ENCODE measurements at regions not wholly inside any gene's neighbourhood (a gene's known extent, or its start where the extent isn't known, plus 50 kb on each side); places are given as distances from the start of the nearest gene placed in this dataset.
"Not testable (repeated sequence)": the region's sequence is repeated elsewhere in the genome, so short reads cannot be mapped to it uniquely, and the experiment has no call there.

DNA sequence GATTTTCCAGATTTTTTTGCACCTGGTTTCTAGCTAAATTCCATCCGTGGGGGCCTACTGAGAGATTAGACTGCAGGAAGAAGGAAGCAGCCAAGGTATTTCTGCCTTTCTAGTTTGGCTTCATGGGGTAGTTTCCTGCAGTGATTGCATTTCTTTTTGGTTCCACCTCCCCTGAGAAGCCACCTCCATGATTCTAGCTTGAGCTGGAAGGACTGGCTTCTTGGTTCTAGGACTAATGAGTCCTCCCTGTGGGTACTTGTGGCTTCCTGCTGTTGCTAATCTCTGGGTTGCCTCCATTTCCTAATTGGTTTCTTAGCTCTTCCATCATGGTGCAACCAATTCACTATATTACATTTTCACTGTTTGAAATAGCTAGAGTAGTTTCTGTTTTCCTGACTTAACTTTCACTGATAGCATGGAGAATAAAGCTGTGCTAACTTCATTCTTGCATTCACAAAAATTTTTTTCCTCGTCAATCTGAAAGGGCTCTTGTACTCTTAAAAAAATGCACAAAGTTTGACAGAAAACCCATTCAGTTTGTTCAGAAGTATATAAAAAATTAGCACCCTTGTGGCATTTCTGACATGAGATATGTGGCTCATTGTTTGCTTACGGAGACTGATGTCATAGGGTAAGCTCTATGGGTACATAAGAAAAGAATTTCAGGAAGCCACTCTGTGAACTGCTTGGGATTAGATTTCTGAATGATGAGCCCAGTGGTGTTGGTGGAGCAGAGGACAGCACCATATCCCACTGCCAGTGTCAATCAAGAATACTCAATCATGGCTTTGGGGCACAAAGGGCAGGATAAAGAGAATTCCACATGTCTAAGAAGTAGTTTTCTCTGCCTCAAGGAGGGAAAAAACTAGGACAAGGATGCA lies 242.8 kb upstream of the RBMS1 start:
- Mint-ChIP-seq H3K4me3 (no peak overlapping the region), H3K4me1 (no peaks in the 10 kb centered on the region), H3K9me3 (no peaks in the 10 kb centered on the region), H3K27me3 (peaks cover 38% of the 10 kb centered on the region), H3K36me3 (ENCODE audit: insufficient read depth) (no peaks in the 10 kb centered on the region), H3K27ac (ENCODE audit: low read depth) (no peak overlapping the region)
- ATAC-seq (replicated peaks; ENCODE audit: extremely low read depth, poor library complexity, severe bottlenecking) (no peak), DNase-seq (ENCODE audit: low spot score in 2 of 2) (no peak)

DNA sequence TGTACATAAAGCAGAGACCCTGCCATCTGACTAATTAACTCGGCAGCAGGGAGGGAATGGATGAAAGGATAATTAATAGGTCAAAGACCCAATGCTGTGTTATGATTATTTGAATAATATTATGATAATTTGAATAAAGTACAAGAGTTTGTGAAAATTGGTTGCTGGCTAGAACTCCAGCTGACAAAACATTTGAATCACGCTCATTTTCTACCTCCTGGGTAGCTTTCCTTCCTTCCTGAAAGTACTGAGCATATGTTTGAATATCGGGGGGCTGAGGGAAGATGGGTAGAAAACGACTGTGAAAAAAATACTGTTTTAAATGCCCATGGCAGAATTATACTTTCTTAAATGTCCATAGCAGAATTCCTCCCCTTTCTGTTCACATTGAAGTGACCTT lies 243.6 kb upstream of the RBMS1 start:
- no peak overlapping the region for H3K4me3 Mint-ChIP-seq
- H3K36me3 Mint-ChIP-seq (ENCODE audit: insufficient read depth), result no peaks in the 10 kb centered on the region
- peaks cover 47% of the 10 kb centered on the region for H3K27me3 Mint-ChIP-seq
- no peaks in the 10 kb centered on the region for H3K4me1 Mint-ChIP-seq
- H3K9me3 Mint-ChIP-seq, result no peaks in the 10 kb centered on the region
- no peak overlapping the region for H3K27ac Mint-ChIP-seq (ENCODE audit: low read depth)
- DNase-seq (ENCODE audit: low spot score in 2 of 2), result no peak
- no peak for ATAC-seq (replicated peaks; ENCODE audit: extremely low read depth, poor library complexity, severe bottlenecking)

GRCh38 chr2:160741271-160741670 lies 247.7 kb upstream of the RBMS1 start:
- H3K4me1 Mint-ChIP-seq, result no peaks in the 10 kb centered on the region
- peaks cover 35% of the 10 kb centered on the region for H3K27me3 Mint-ChIP-seq
- no peak for ATAC-seq (replicated peaks; ENCODE audit: extremely low read depth, poor library complexity, severe bottlenecking)
- H3K9me3 Mint-ChIP-seq, result no peaks in the 10 kb centered on the region
- no peaks in the 10 kb centered on the region for H3K36me3 Mint-ChIP-seq (ENCODE audit: insufficient read depth)
- DNase-seq (ENCODE audit: low spot score in 2 of 2), result no peak
- H3K4me3 Mint-ChIP-seq, result no peak overlapping the region
- H3K27ac Mint-ChIP-seq (ENCODE audit: low read depth), result no peak overlapping the region

DNA sequence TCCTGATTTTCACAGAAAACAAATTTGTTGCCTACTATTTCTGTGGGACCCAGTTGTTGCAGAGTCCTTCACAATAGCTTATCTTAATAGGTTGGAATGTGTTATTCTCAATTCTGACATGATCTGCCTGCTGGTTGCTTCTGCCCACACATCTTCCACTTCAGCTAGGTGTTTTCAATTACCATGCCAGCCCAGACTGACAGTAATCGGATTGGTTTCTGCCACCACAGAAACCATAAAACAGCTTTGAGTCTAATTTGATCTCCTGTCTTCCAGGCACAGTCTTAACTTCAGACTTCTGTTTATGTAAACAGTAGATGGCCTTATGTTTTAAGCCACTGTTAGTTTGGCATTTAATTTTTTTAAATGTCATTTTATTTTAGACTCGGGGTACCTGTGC lies 248.2 kb upstream of the RBMS1 start:
- Mint-ChIP-seq H3K4me1 (no peaks in the 10 kb centered on the region), H3K4me3 (no peak overlapping the region), H3K27me3 (peaks cover 35% of the 10 kb centered on the region), H3K9me3 (no peaks in the 10 kb centered on the region), H3K27ac (ENCODE audit: low read depth) (no peak overlapping the region), H3K36me3 (ENCODE audit: insufficient read depth) (no peaks in the 10 kb centered on the region)
- ATAC-seq (replicated peaks; ENCODE audit: extremely low read depth, poor library complexity, severe bottlenecking) (no peak), DNase-seq (ENCODE audit: low spot score in 2 of 2) (no peak)

DNA sequence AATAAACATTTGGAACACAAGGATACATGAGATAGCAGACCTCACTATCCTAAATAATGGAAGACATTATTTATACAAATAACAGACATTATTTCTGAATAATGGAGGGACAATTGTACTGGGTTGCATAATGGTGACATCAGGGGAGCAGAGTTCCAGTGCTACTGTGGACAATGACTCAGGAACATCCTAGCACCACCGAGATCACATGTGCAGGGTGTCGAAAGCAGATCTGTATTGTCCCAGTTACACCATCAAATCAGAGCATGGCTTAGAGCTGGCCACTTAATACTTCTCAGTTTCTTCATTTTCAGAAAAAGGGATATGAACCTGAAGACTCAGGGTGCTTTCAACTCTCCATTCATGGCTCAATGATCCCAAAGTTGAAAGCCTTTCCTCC lies 249.1 kb upstream of the RBMS1 start:
- Mint-ChIP-seq H3K27me3 (peaks cover 37% of the 10 kb centered on the region), H3K4me3 (no peak overlapping the region), H3K4me1 (no peaks in the 10 kb centered on the region), H3K9me3 (no peaks in the 10 kb centered on the region), H3K27ac (ENCODE audit: low read depth) (no peak overlapping the region), H3K36me3 (ENCODE audit: insufficient read depth) (no peaks in the 10 kb centered on the region)
- DNase-seq (ENCODE audit: low spot score in 2 of 2) (no peak), ATAC-seq (replicated peaks; ENCODE audit: extremely low read depth, poor library complexity, severe bottlenecking) (no peak)

DNA sequence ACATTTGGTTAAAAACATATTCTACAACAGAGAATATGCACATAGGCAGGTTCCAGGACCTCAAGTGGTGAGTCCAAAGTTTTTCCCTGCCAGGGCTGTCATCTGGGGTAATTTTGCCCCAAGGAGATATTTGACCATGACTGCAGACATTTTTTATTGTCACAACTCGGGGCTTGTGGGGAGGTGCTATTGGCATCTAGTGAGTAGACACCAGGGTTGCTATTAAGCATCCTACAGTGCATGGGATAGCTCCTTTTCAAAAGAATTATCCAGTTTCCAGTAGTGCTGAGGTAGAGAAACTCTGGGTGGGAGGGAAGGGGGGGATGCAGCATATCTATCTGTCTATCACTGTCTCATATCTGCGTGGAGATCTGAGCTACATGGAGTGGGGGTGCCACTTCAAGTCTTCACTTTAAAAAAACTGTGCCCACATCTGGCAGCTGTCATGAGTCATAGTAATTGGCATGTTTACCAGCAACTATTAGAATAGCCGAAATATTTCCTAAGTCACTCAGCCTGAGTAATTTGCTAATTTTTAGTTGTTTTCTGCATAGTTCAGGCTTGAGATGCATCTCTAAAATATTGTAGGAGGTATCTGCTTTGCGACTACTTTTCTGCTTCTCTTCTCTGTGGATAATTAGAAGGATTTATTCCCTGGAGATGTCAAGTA lies 254.0 kb upstream of the RBMS1 start:
- H3K9me3 Mint-ChIP-seq, result no peaks in the 10 kb centered on the region
- H3K27ac Mint-ChIP-seq (ENCODE audit: low read depth), result no peak overlapping the region
- H3K36me3 Mint-ChIP-seq (ENCODE audit: insufficient read depth), result no peaks in the 10 kb centered on the region
- H3K4me3 Mint-ChIP-seq, result no peak overlapping the region
- no peaks in the 10 kb centered on the region for H3K4me1 Mint-ChIP-seq
- ATAC-seq (replicated peaks; ENCODE audit: extremely low read depth, poor library complexity, severe bottlenecking) (no peak), DNase-seq (ENCODE audit: low spot score in 2 of 2) (no peak)
- peaks cover 34% of the 10 kb centered on the region for H3K27me3 Mint-ChIP-seq

GRCh38 chr2:160751021-160751420 lies 257.4 kb upstream of the RBMS1 start:
- no peaks in the 10 kb centered on the region for H3K4me1 Mint-ChIP-seq
- ATAC-seq (replicated peaks; ENCODE audit: extremely low read depth, poor library complexity, severe bottlenecking), result no peak
- peaks cover 39% of the 10 kb centered on the region for H3K27me3 Mint-ChIP-seq
- H3K36me3 Mint-ChIP-seq (ENCODE audit: insufficient read depth), result no peaks in the 10 kb centered on the region
- H3K4me3 Mint-ChIP-seq, result no peak overlapping the region
- DNase-seq (ENCODE audit: low spot score in 2 of 2), result no peak
- H3K9me3 Mint-ChIP-seq, result no peaks in the 10 kb centered on the region
- H3K27ac Mint-ChIP-seq (ENCODE audit: low read depth), result no peak overlapping the region

DNA sequence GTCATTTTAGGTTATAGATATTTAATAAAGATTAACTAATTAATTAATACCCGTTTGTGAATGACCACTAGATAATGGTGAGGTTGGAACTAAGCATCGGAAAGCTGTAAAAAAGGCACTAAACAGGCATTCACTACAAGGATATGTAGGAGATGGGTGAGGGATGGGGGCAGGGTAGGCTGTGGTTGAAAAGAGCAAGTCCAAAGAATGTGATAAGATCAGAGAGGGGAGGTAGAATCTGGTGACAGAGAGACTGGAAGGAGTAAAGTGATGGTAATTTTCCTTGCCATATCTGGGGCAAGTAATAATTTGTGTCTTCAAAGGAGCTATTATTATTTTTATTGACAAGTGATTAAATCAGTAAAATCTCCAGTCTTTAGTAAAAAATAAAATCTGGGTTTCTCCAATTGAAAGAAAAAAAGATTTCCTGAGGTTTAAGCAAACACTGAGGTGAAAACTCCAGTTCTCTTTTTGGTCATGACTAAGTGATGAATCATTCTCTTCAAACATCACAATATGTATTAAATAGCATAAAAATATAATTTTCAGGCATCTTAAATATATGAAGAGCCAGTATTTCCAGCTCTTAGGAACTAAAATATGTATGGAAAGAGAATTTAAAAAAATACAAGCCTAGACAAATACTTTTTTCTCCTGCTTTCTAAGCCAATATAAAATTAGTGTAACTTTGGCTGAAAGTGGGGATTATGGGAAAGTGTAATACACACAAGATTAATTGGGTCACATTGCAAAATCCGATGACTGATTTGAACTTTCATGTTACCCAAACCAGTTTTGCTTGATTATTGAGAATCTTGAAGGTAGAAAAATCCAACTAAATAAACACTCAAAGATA lies 259.1 kb upstream of the RBMS1 start:
- Mint-ChIP-seq H3K9me3 (no peaks in the 10 kb centered on the region), H3K36me3 (ENCODE audit: insufficient read depth) (peaks cover 1% of the 10 kb centered on the region), H3K4me1 (no peaks in the 10 kb centered on the region), H3K27me3 (peaks cover 27% of the 10 kb centered on the region), H3K27ac (ENCODE audit: low read depth) (no peak overlapping the region), H3K4me3 (no peak overlapping the region)
- ATAC-seq (replicated peaks; ENCODE audit: extremely low read depth, poor library complexity, severe bottlenecking), result no peak
- DNase-seq (ENCODE audit: low spot score in 2 of 2), result no peak

GRCh38 chr2:160753331-160753654 lies 259.7 kb upstream of the RBMS1 start:
- Mint-ChIP-seq H3K9me3 (no peaks in the 10 kb centered on the region), H3K27ac (ENCODE audit: low read depth) (no peak overlapping the region), H3K4me3 (no peak overlapping the region), H3K27me3 (peaks cover 27% of the 10 kb centered on the region), H3K4me1 (no peaks in the 10 kb centered on the region), H3K36me3 (ENCODE audit: insufficient read depth) (peaks cover 1% of the 10 kb centered on the region)
- DNase-seq (ENCODE audit: low spot score in 2 of 2) (no peak), ATAC-seq (replicated peaks; ENCODE audit: extremely low read depth, poor library complexity, severe bottlenecking) (no peak)

DNA sequence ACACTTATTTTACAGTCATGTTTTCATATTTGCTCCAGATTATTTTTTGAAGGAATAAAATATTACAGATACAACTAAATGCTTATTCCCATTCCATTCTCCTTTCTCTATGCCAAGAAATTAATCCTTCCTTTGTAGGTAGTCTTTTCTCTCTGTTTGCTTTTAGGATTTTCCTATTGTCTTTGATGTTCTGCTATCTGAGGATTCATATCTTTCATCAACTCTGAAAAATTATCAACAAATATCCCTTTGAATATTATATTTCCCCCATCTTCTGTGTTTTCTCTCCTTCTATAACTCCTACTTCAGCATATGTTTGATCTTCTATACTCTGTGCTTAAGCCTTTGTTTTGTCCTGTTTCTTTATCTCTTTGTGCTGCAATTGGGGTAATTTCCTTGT lies 260.4 kb upstream of the RBMS1 start:
- no peaks in the 10 kb centered on the region for H3K9me3 Mint-ChIP-seq

GRCh38 chr2:160756481-160756880 lies 262.9 kb upstream of the RBMS1 start:
- DNase-seq (ENCODE audit: low spot score in 2 of 2) (no peak), ATAC-seq (replicated peaks; ENCODE audit: extremely low read depth, poor library complexity, severe bottlenecking) (no peak)
- Mint-ChIP-seq H3K4me3 (no peak overlapping the region), H3K27ac (ENCODE audit: low read depth) (no peak overlapping the region), H3K36me3 (ENCODE audit: insufficient read depth) (peaks cover 1% of the 10 kb centered on the region), H3K4me1 (no peaks in the 10 kb centered on the region), H3K27me3 (peaks cover 30% of the 10 kb centered on the region), H3K9me3 (peaks cover 3% of the 10 kb centered on the region)

More for the DNA sequence above, 260.4 kb upstream of the RBMS1 start:
- Mint-ChIP-seq H3K4me1 (no peaks in the 10 kb centered on the region), H3K4me3 (no peak overlapping the region), H3K27me3 (peaks cover 27% of the 10 kb centered on the region), H3K27ac (ENCODE audit: low read depth) (no peak overlapping the region), H3K36me3 (ENCODE audit: insufficient read depth) (peaks cover 1% of the 10 kb centered on the region)
- no peak for ATAC-seq (replicated peaks; ENCODE audit: extremely low read depth, poor library complexity, severe bottlenecking)
- DNase-seq (ENCODE audit: low spot score in 2 of 2), result no peak

GRCh38 chr2:160762493-160763128 lies 269.0 kb upstream of the RBMS1 start:
- not testable (repeated sequence) for H3K27ac Mint-ChIP-seq (ENCODE audit: low read depth); H3K4me1 Mint-ChIP-seq; DNase-seq (ENCODE audit: low spot score in 2 of 2); H3K36me3 Mint-ChIP-seq (ENCODE audit: insufficient read depth); ATAC-seq (replicated peaks; ENCODE audit: extremely low read depth, poor library complexity, severe bottlenecking); H3K4me3 Mint-ChIP-seq
- H3K9me3 Mint-ChIP-seq, result peaks cover 16% of the 10 kb centered on the region
- H3K27me3 Mint-ChIP-seq, result peaks cover 68% of the 10 kb centered on the region
